ENCODE measurements at regions not wholly inside any gene's neighbourhood (a gene's known extent, or its start where the extent isn't known, plus 50 kb on each side); places are given as distances from the start of the nearest gene placed in this dataset.

DNA sequence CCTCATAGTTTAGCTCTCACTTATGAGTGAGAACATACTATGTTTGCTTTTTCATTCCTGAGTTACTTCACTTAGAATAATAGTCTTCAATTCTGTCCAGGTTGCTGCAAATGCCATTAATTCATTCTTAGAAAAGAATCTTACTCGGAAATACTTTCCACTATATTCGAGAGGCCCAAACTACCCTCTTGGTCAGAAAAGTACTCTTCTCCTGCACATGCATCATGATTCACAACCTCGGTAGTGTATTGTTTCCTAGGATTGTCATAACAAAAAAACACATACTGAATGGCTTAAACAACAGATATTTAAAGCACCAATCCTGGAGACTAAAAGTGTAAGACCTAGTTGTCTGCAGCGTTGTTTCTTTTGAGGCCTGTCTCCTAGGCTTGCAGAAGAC, 364.0 kb upstream of the SLC14A2 start:
- CTCF ChIA-PET (ENCODE audit: unreplicated experiment): no interaction called here
- Histone ChIP-seq H3K9me3 (ENCODE audit: low read length) (no peaks in the 10 kb centered on the region), H3K4me2 (ENCODE audit: low read length) (no peak overlapping the region), H3K79me2 (ENCODE audit: insufficient read depth, low read depth, low read length) (no peaks in the 10 kb centered on the region), H2AFZ (ENCODE audit: low read length) (no peak overlapping the region), H3K36me3 (ENCODE audit: insufficient read depth, low read length) (no peaks in the 10 kb centered on the region), H4K20me1 (ENCODE audit: insufficient read depth, low read length) (no peaks in the 10 kb centered on the region), H3K4me1 (ENCODE audit: insufficient read depth, low read length, poor library complexity, severe bottlenecking) (no peaks in the 10 kb centered on the region), H3K9me2 (ENCODE audit: insufficient read depth, low read length) (no peaks in the 10 kb centered on the region), H3K4me3 (ENCODE audit: low read depth, low read length, poor library complexity, severe bottlenecking) (no peak overlapping the region), H3K27ac (ENCODE audit: low read depth, low read length, poor library complexity, severe bottlenecking) (no peak overlapping the region)
- POLR2A ChIA-PET: no interaction called here
- BruUV-seq (replicated peaks): no TSS peak
- no peak for DNase-seq (ENCODE audit: low spot score)
- TF ChIP-seq CTCF (conservative IDR thresholded peaks at IDR 0.05; ENCODE audit: low read length): no peak
- no peak for TF ChIP-seq EZH2phosphoT487 (IDR thresholded peaks at IDR 0.05; ENCODE audit: borderline replicate concordance, low read depth, low read length)
- intact Hi-C loops (cut with micrococcal nuclease; ENCODE audit: unreplicated experiment): no loop called here

DNA sequence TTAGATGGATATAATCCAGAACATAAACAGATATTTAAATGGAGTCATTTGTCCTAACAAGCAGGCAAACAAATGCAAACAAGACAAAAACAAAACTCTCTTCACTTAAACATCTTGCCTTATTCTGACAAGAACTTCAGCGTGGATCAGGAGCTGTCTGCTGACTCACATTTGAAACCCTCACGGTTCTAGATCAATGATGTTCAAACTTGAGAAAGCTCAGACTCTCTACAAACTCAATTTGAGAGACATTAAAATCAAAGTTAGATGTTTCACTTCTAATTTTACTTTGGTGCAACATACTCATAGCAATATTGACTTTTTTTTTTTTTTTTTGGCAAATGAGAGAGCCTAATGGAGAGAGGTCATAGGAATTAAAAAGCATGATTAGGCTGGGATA, 362.8 kb upstream of the SLC14A2 start:
- TF ChIP-seq EZH2phosphoT487 (IDR thresholded peaks at IDR 0.05; ENCODE audit: borderline replicate concordance, low read depth, low read length) (no peak), CTCF (conservative IDR thresholded peaks at IDR 0.05; ENCODE audit: low read length) (no peak)
- Histone ChIP-seq H3K9me3 (ENCODE audit: low read length) (no peaks in the 10 kb centered on the region), H3K79me2 (ENCODE audit: insufficient read depth, low read depth, low read length) (no peaks in the 10 kb centered on the region), H3K36me3 (ENCODE audit: insufficient read depth, low read length) (no peaks in the 10 kb centered on the region), H3K27ac (ENCODE audit: low read depth, low read length, poor library complexity, severe bottlenecking) (no peak overlapping the region), H2AFZ (ENCODE audit: low read length) (no peak overlapping the region), H4K20me1 (ENCODE audit: insufficient read depth, low read length) (no peaks in the 10 kb centered on the region), H3K4me1 (ENCODE audit: insufficient read depth, low read length, poor library complexity, severe bottlenecking) (no peaks in the 10 kb centered on the region), H3K9me2 (ENCODE audit: insufficient read depth, low read length) (no peaks in the 10 kb centered on the region), H3K4me3 (ENCODE audit: low read depth, low read length, poor library complexity, severe bottlenecking) (no peak overlapping the region), H3K4me2 (ENCODE audit: low read length) (no peak overlapping the region)
- no peak for DNase-seq (ENCODE audit: low spot score)
- intact Hi-C loops (cut with micrococcal nuclease; ENCODE audit: unreplicated experiment): no loop called here
- BruUV-seq (replicated peaks): no TSS peak
- ChIA-PET CTCF (ENCODE audit: unreplicated experiment) (no interaction called here), POLR2A (interaction anchor here (0.5 kb wide), 1 partner anchor 984 kb away, joined by 4 read pairs; no protein-coding TSS in a partner anchor)

GRCh38 chr18:45253056-45253565, 362.2 kb upstream of the SLC14A2 start:
- Histone ChIP-seq H3K36me3 (ENCODE audit: insufficient read depth, low read length) (no peaks in the 10 kb centered on the region), H2AFZ (ENCODE audit: low read length) (no peak overlapping the region), H3K4me3 (ENCODE audit: low read depth, low read length, poor library complexity, severe bottlenecking) (no peak overlapping the region), H3K9me3 (ENCODE audit: low read length) (no peaks in the 10 kb centered on the region), H3K4me1 (ENCODE audit: insufficient read depth, low read length, poor library complexity, severe bottlenecking) (no peaks in the 10 kb centered on the region), H3K4me2 (ENCODE audit: low read length) (no peak overlapping the region), H3K27ac (ENCODE audit: low read depth, low read length, poor library complexity, severe bottlenecking) (no peak overlapping the region), H3K79me2 (ENCODE audit: insufficient read depth, low read depth, low read length) (no peaks in the 10 kb centered on the region), H4K20me1 (ENCODE audit: insufficient read depth, low read length) (no peaks in the 10 kb centered on the region), H3K9me2 (ENCODE audit: insufficient read depth, low read length) (no peaks in the 10 kb centered on the region)
- CTCF ChIA-PET (ENCODE audit: unreplicated experiment): no interaction called here
- BruUV-seq (replicated peaks): no TSS peak
- POLR2A ChIA-PET: no interaction called here
- TF ChIP-seq EZH2phosphoT487 (IDR thresholded peaks at IDR 0.05; ENCODE audit: borderline replicate concordance, low read depth, low read length) (no peak), CTCF (conservative IDR thresholded peaks at IDR 0.05; ENCODE audit: low read length) (no peak)
- no peak for DNase-seq (ENCODE audit: low spot score)
- intact Hi-C loops (cut with micrococcal nuclease; ENCODE audit: unreplicated experiment): no loop called here
